Heart right ventricle (tissue), 16 donors: ENCODE measurements at regions not wholly inside any gene's neighbourhood (a gene's known extent, or its start where the extent isn't known, plus 50 kb on each side); places are given as distances from the start of the nearest gene placed in this dataset.

Experiments used
- ATAC-seq, 8 donors: fragments of 200-7000 bp; cut with Tn5 transposase; one replicate each; pipeline ENCODE4 v1.9.1; 2020; ENCODE audit warnings: mild to moderate bottlenecking in 8 of 8, moderate library complexity in 8 of 8, moderate number of reproducible peaks in 1 of 8
- DNase-seq, 2 donors: peaks; one replicate each; pipeline ENCODE4 v3.0.0-alpha.2; 2020
- H3K27ac ChIP-seq, 10 donors: fragments of 200-600 bp; sonication (generic) in 2 of 10; one replicate each; pipeline versions ENCODE4 v1.5.0 to v1.8.0; 2020 to 2022; ENCODE audit warnings: mild to moderate bottlenecking in 3 of 10
- H3K27me3 ChIP-seq, 7 donors: fragments of 200-600 bp; one replicate each; pipeline ENCODE4 v1.8.0; 2021 to 2022; ENCODE audit warnings: mild to moderate bottlenecking in 2 of 7
- H3K36me3 ChIP-seq, 9 donors: fragments of 200-600 bp; sonication (generic) in 1 of 9; one replicate each; pipeline versions ENCODE4 v1.5.0 to v1.8.0; 2020 to 2022; ENCODE audit warnings: mild to moderate bottlenecking in 2 of 9
- H3K4me1 ChIP-seq, 9 donors: fragments of 200-600 bp; sonication (generic) in 1 of 9; one replicate each; pipeline versions ENCODE4 v1.5.0 to v1.8.0; 2020 to 2022; ENCODE audit warnings: mild to moderate bottlenecking in 4 of 9
- H3K4me3 ChIP-seq, 10 donors: fragments of 200-600 bp; sonication (generic) in 2 of 10; one replicate each; pipeline versions ENCODE4 v1.5.0 to v1.8.0; 2020 to 2022; ENCODE audit warnings: mild to moderate bottlenecking in 7 of 10, moderate library complexity in 2 of 10
- H3K9me3 ChIP-seq, 11 donors: fragments of 200-600 bp in 10 of 11; sonication (generic) in 2 of 11; one replicate each; pipeline versions ENCODE4 v1.5.0 to v1.8.0; 2013 to 2022; ENCODE audit warnings: mild to moderate bottlenecking in 2 of 11, control low read depth in 1 of 11, moderate library complexity in 1 of 11
- CTCF ChIP-seq, 9 donors: fragments of 200-600 bp; sonication (generic) in 2 of 9; IDR thresholded peaks; one replicate each; pipeline versions ENCODE4 v1.5.0 to v1.8.0; 2021 to 2022; ENCODE audit warnings: antibody characterized with exemption in 9 of 9, mild to moderate bottlenecking in 5 of 9, moderate library complexity in 1 of 9
- WGBS, 2 donors: extraction: QIAGEN DNeasy Blood & Tissue Kit; methylation state at CpG; one replicate each; pipeline ENCODE4 v1.1.7; 2013; ENCODE audit warnings: inconsistent platforms in 1 of 2; 5-methylcytosine and 5-hydroxymethylcytosine counted together
- intact Hi-C, 10 donors: fragments of 100-400 bp; cut with DNase I; formaldehyde crosslinking; loops; one replicate each; pipeline versions ENCODE4 v1.11.1 to v1.14.2; 2022
- donor health status: Arrhythmogenic right ventricular cardiomyopathy.
- donor health status: ischemic (EF 13 %, LVEDD 7.1; RV severe dilation, severe dysfunction).
- donor health status: healthy with polysubstance abuse.
- donor health status: DM: no; HTN: yes; CAD: no.
- donor health status: DM: no; HTN: no; CAD: no.
- donor health status: ischemic (EF 25% LVEDD 6.9; RV normal size, moderate dysfunction).
- donor health status: ischemic (EF 25% LVEDD 5.7; RV mildly dilated, moderate dysfunction).
- donor health status: healthy.
- donor health status: DM: yes; HTN: yes; CAD: no.
- donor health status: Ischemic cardiomyopathy.
- donor health status: ischemic (EF 35%, LVEDD 5.7; RV mildly dilated, moderate dysfunction).
- donor health status: nonischemic (EF 11% LVEDD 7.7; RV severe dilation, severe dysfunction).
- donor health status: DM: yes; HTN: yes; CAD: no.
- donor health status: PGD.
- donor health status: ischemic (EF 29% LVEDD 5.4; RV normal size, mild dysfunction).
- donor health status: nonischemic (EF 23%, LVEDD 6.1; RV moderate dilation, normal function).

GRCh38 chr2:30349691-30350090, 97.4 kb upstream of the LCLAT1 start:
- intact Hi-C loops, result loop anchor here in 9 of 10 donors (5.0 to 10.0 kb wide), 9 partner anchors 58 to 358 kb away; partner anchors contain the start of genes LBH (in 9 of the 9) and LCLAT1 (in 1 of the 9)
- no peak for ATAC-seq
- Histone ChIP-seq H3K4me3 (peak overlapping the region in 1 of 10 donors; percentile 54), H3K36me3 (no peaks in the 10 kb centered on the region), H3K9me3 (no peaks in the 10 kb centered on the region), H3K27me3 (no peaks in the 10 kb centered on the region), H3K4me1 (peaks cover 8 to 86% (median 55%) of the 10 kb centered on the region in 9 donors), H3K27ac (peak overlapping the region in 8 of 10 donors; percentile 2 to 91 (median 84))
- DNase-seq, result no peak
- WGBS, 2 donors, result 70 to 76% methylated on average over 7 of the region's 7 CpGs
- TF ChIP-seq CTCF (IDR thresholded peaks at IDR 0.05), result no peak

- peak; percentile 77 to 82 for DNase-seq
- peaks cover 6 to 78% (median 52%) of the 10 kb centered on the region in 9 donors for H3K4me1 ChIP-seq
- WGBS, 2 donors, result 4 to 14% methylated on average over 9 of the region's 9 CpGs
- no peak overlapping the region for H3K4me3 ChIP-seq
- no peaks in the 10 kb centered on the region for H3K36me3 ChIP-seq
- peak; percentile 22 to 62 (median 52) for ATAC-seq
- no peaks in the 10 kb centered on the region for H3K9me3 ChIP-seq
- intact Hi-C loops, result loop anchor here in 1 of 10 donors (5.0 kb wide), 1 partner anchor 161 kb away; no protein-coding TSS in a partner anchor
- H3K27ac ChIP-seq, result peak overlapping the region in 9 of 10 donors; percentile 49 to 91 (median 84)
- no peaks in the 10 kb centered on the region for H3K27me3 ChIP-seq
- TF ChIP-seq CTCF (IDR thresholded peaks at IDR 0.05), result no peak
Measured at GRCh38 chr2:30351116-30351515, 95.9 kb upstream of the LCLAT1 start.

GRCh38 chr2:30351949-30352348, 95.1 kb upstream of the LCLAT1 start:
- ATAC-seq, result peak in 4 of 8 donors; percentile 48 to 68 (median 52)
- peak overlapping the region in 9 of 10 donors; percentile 49 to 91 (median 84) for H3K27ac ChIP-seq

GRCh38 chr2:30354150-30354549, 92.9 kb upstream of the LCLAT1 start:
- peaks cover 0 to 60% (median 48%) of the 10 kb centered on the region in 9 donors for H3K4me1 ChIP-seq
- DNase-seq (no peak), ATAC-seq (no peak)
- 83 to 90% methylated on average over 2 of the region's 2 CpGs for WGBS, 2 donors
- H3K27ac ChIP-seq, result peak overlapping the region in 4 of 10 donors; percentile 2 to 15 (median 12)
- H3K36me3 ChIP-seq, result peaks cover 0 to 4% (median 0%) of the 10 kb centered on the region in 9 donors
- no peak for TF ChIP-seq CTCF (IDR thresholded peaks at IDR 0.05)
- H3K9me3 ChIP-seq, result no peaks in the 10 kb centered on the region
- H3K4me3 ChIP-seq, result no peak overlapping the region
- intact Hi-C loops, result loop anchor here in 1 of 10 donors (5.0 kb wide), 1 partner anchor 158 kb away; no protein-coding TSS in a partner anchor
- no peaks in the 10 kb centered on the region for H3K27me3 ChIP-seq

More at GRCh38 chr2:30351949-30352348, 95.1 kb upstream of the LCLAT1 start:
- Histone ChIP-seq H3K9me3 (no peaks in the 10 kb centered on the region), H3K4me3 (no peak overlapping the region), H3K4me1 (peaks cover 5 to 72% (median 47%) of the 10 kb centered on the region in 9 donors), H3K27me3 (no peaks in the 10 kb centered on the region), H3K36me3 (no peaks in the 10 kb centered on the region)
- intact Hi-C loops, result loop anchor here in 1 of 10 donors (5.0 kb wide), 1 partner anchor 160 kb away; no protein-coding TSS in a partner anchor
- WGBS, 2 donors, result 64 to 70% methylated on average over 3 of the region's 3 CpGs
- DNase-seq, result no peak
- TF ChIP-seq CTCF (IDR thresholded peaks at IDR 0.05), result no peak
